ENCODE measurements at regions not wholly inside any gene's neighbourhood (a gene's known extent, or its start where the extent isn't known, plus 50 kb on each side); places are given as distances from the start of the nearest gene placed in this dataset.

- TF ChIP-seq REST (IDR thresholded peaks at IDR 0.05; ENCODE audit: insufficient read depth in 1 of 2, low read depth in 2 of 2, low read length in 1 of 2) = no peak
- TF ChIP-seq TCF7L2 (IDR thresholded peaks at IDR 0.05; ENCODE audit: low read depth, low read length) = no peak
- TF ChIP-seq SIN3A (IDR thresholded peaks at IDR 0.05; ENCODE audit: borderline replicate concordance, insufficient read depth, low read depth, low read length) = no peak
- no peak for TF ChIP-seq POLR2AphosphoS5 (IDR thresholded peaks at IDR 0.05; ENCODE audit: low read depth, low read length)
- TF ChIP-seq, protein P1, sequence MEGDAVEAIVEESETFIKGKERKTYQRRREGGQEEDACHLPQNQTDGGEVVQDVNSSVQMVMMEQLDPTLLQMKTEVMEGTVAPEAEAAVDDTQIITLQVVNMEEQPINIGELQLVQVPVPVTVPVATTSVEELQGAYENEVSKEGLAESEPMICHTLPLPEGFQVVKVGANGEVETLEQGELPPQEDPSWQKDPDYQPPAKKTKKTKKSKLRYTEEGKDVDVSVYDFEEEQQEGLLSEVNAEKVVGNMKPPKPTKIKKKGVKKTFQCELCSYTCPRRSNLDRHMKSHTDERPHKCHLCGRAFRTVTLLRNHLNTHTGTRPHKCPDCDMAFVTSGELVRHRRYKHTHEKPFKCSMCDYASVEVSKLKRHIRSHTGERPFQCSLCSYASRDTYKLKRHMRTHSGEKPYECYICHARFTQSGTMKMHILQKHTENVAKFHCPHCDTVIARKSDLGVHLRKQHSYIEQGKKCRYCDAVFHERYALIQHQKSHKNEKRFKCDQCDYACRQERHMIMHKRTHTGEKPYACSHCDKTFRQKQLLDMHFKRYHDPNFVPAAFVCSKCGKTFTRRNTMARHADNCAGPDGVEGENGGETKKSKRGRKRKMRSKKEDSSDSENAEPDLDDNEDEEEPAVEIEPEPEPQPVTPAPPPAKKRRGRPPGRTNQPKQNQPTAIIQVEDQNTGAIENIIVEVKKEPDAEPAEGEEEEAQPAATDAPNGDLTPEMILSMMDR (IDR thresholded peaks at IDR 0.05) = no peak
- no peak overlapping the region for H3K4me3 ChIP-seq (ENCODE audit: low read depth in 2 of 2, low read length in 2 of 2)
- H3K9me3 ChIP-seq (ENCODE audit: control insufficient read depth, insufficient read depth, low read depth, low read length) = no peaks in the 10 kb centered on the region
- ChIA-PET POLR2A (no interaction called here), CTCF (no interaction called here)
- in situ Hi-C loops (cut with HindIII; ENCODE audit: low pct_unique_long_range_greater_than_20kb, low sequenced_read_pairs) (no loop called here), intact Hi-C loops (cut with micrococcal nuclease; ENCODE audit: unreplicated experiment) (no loop called here)
- no peak for ATAC-seq
- no peak overlapping the region for H3K27ac ChIP-seq (ENCODE audit: low read length)
- H3K36me3 ChIP-seq (ENCODE audit: control insufficient read depth, insufficient read depth, low read length) = no peaks in the 10 kb centered on the region
- DNase-seq (ENCODE audit: low read depth, low spot score) = no peak
- no peaks in the 10 kb centered on the region for H3K27me3 ChIP-seq (ENCODE audit: control insufficient read depth, insufficient read depth, low read length)
- no TSS peak for BruUV-seq (replicated peaks)
- no peaks in the 10 kb centered on the region for H3K4me1 ChIP-seq (ENCODE audit: control insufficient read depth, insufficient read depth, low read length)
Observed at GRCh38 chr13:67664502-67664901, 434.4 kb upstream of the PCDH9 start.

DNA sequence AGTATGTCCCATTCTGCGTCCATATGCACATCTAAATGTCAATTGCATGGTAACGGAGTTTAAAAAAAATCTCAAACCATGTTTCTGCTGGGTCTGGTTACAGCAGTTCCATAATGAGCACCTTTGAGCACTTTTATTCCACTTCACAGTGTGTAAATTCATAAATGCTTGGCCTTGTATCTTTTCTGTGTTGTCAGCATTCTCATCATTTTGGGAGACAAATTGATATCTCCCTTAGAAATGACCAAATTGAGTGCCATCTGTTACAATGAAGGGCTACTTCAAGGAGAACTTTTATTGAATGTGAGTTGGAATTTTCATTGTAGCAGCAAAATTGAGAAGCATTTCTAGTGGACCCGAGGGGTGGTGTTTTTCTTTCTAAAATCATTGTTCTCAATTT, 432.9 kb upstream of the PCDH9 start:
- Histone ChIP-seq H3K36me3 (ENCODE audit: control insufficient read depth, insufficient read depth, low read length) (no peaks in the 10 kb centered on the region), H3K9me3 (ENCODE audit: control insufficient read depth, insufficient read depth, low read depth, low read length) (no peaks in the 10 kb centered on the region), H3K27ac (ENCODE audit: low read length) (no peak overlapping the region), H3K27me3 (ENCODE audit: control insufficient read depth, insufficient read depth, low read length) (no peaks in the 10 kb centered on the region), H3K4me3 (ENCODE audit: low read depth in 2 of 2, low read length in 2 of 2) (no peak overlapping the region), H3K4me1 (ENCODE audit: control insufficient read depth, insufficient read depth, low read length) (no peaks in the 10 kb centered on the region)
- in situ Hi-C loops (cut with HindIII; ENCODE audit: low pct_unique_long_range_greater_than_20kb, low sequenced_read_pairs) (no loop called here), intact Hi-C loops (cut with micrococcal nuclease; ENCODE audit: unreplicated experiment) (no loop called here)
- ChIA-PET POLR2A (no interaction called here), CTCF (no interaction called here)
- ATAC-seq (no peak), DNase-seq (ENCODE audit: low read depth, low spot score) (no peak)
- TF ChIP-seq TCF7L2 (IDR thresholded peaks at IDR 0.05; ENCODE audit: low read depth, low read length) (no peak), POLR2AphosphoS5 (IDR thresholded peaks at IDR 0.05; ENCODE audit: low read depth, low read length) (no peak), REST (IDR thresholded peaks at IDR 0.05; ENCODE audit: insufficient read depth in 1 of 2, low read depth in 2 of 2, low read length in 1 of 2) (no peak), SIN3A (IDR thresholded peaks at IDR 0.05; ENCODE audit: borderline replicate concordance, insufficient read depth, low read depth, low read length) (no peak)
- TF ChIP-seq, protein P1 (IDR thresholded peaks at IDR 0.05) = no peak
- BruUV-seq (replicated peaks) = no TSS peak
